Occipital lobe (tissue), 1 donor: ENCODE measurements at regions not wholly inside any gene's neighbourhood (a gene's known extent, or its start where the extent isn't known, plus 50 kb on each side); places are given as distances from the start of the nearest gene placed in this dataset.

Experiments used
- DNase-seq: peaks from one replicate; lab custom pipeline; 2025; lab: John Stamatoyannopoulos, UW

GRCh38 chr4:159500861-159501260 lies 398.0 kb downstream of the RAPGEF2 start:
- no peak for DNase-seq

DNA sequence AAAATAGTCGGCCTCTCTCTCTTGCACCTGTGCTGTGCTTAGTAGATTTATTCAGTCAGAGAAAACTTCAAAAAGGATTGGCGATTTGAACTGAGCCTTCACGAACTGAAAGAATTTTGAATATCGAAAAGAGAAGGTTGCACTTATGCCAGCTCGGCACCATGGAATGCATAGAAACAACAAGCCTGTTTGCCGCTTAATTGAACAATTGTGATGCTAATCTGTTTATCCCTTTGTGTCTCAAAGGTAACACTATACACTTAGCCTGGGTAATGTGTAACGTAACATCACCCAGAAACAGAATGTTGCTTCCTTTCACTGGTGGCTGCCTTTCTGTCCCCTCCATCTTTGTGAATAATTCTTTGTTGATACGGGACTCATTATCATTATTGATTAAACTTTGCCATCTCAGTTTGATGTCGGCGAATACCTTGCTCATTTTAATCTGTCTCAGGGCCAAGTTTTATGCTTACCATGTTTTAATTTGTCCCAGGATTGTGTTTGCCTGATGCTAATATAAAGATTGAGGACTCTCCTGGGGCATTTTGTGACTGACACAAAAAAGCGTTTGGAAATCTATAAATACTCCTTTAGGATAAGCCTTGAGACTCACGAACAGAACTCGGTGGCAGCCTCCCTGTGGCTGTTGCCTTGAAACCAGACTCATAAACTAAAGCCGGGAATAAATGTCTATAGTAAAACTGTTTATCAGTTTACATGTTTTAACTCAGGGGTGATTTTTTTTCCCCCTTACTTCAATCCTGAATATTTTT lies 400.5 kb downstream of the RAPGEF2 start:
- DNase-seq: no peak

GRCh38 chr4:159504684-159505083 lies 401.8 kb downstream of the RAPGEF2 start:
- DNase-seq: no peak

DNA sequence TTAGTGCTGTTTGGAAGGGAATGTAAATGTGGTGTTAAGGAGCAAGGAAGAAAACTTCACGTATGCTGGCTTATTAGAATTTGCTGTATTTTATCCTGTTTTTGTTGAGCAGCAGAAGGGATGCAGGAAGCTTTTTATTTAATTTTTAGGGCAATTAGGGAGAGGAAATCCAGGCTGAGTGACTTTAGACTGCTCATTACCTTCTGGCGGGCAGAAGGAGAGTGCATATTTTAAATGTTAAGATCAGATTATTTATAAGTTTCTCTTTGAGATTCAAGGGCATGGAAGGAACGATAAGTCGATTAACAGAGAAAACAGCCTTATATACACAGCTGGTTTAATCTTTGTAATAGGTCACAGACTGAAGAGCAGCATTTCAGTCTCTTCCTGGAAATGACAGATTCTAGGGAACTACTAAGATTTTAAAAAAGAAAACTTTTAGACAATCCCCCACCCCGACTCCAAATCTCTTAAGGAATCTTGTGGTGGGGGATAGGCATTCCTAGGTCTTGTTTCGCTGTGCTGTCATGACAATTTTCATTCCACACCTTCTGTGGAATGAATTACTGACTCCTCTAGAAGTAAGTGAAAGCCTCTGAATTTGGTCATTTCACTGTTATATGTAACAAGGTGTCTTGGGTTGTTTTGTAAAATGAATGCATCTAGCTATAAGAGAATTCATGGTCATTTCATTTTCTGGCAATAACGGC lies 402.5 kb downstream of the RAPGEF2 start:
- DNase-seq: no peak

DNA sequence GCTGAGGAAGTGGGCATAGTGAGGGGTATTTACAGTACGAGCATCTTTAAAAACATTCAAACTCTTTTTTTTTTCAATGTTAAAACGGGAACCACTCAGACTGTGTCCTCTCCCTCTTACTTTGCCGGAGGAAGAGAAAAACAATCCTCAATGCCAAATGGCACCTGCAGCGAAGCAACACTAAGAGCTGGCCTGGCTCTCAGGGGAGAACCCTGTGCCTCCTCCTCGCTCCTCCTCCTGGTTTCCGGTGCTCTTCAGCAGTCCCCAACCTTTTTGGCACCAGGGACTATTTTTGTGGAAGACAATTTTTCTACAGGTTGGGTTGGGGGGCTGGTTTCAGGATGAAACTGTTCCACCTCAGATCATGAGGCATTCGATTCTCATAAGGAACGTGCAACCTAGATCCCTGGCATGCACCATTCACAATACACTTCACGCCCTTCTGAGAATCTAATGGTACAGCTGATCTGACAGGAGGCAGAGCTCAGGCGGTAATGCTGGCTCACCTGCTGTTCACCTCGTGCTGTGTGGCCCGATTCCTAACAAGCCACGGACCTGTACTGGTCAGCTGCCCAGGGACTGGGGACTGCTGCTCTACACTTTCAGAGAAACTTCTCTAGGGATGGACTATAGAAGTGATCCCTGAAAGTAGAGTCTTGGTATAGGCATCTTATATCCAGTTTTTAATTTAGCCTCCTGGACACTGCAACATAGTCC lies 404.1 kb downstream of the RAPGEF2 start:
- no peak for DNase-seq

- no peak for DNase-seq
Observed at GRCh38 chr4:159508917-159509500, 406.1 kb downstream of the RAPGEF2 start.

DNA sequence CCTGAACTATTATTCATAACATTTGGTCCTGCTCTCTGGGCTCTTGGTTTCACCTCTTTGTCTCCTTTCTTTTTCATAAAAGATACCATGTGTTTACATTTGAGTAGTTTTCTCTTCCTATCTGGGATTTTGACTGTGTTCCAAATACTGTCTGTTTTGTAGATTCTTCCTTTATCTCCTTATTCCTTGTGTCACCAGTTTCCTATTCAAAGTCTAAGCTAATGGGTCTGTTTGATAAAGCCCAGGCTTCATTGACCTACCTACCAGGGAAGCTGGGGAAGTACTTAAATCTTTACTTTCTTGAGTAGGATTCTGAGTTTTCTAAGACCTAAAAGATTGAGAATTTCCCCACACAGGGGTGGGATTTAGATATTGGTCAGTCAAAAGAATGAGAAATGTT lies 409.5 kb downstream of the RAPGEF2 start:
- no peak for DNase-seq

DNA sequence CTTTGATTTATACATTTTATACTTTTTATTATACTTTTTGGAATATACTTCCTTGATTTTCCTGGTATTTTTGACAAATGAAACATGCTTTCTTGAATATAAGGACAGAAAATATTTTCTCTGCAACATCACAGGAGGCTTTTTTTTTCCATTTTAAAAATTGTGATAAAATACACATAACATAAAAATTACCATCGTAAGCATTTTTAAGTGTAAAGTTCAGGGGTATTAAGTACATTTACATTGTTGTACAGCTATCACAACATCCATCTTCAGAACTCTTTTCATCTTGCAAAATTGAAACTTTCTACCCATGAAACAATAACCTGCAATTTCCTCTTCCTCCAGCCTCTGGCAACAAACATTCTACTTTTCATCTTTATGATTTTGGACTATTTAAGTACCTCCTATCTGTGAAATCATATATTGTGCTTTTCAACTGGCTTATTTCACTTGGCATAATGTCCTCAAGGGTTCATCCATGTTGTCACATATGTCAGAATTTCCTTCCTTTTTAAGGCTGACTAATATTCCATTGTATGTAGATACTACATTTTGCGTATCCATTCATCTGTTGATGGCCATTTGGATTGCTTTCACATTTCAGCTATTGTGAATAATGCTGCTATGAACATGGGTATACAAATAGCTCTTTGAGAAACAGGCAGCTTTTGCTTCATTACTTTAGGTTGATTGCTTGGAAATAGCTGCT lies 412.6 kb downstream of the RAPGEF2 start:
- DNase-seq: no peak

GRCh38 chr4:159516556-159517140 lies 413.8 kb downstream of the RAPGEF2 start:
- no peak for DNase-seq

DNA sequence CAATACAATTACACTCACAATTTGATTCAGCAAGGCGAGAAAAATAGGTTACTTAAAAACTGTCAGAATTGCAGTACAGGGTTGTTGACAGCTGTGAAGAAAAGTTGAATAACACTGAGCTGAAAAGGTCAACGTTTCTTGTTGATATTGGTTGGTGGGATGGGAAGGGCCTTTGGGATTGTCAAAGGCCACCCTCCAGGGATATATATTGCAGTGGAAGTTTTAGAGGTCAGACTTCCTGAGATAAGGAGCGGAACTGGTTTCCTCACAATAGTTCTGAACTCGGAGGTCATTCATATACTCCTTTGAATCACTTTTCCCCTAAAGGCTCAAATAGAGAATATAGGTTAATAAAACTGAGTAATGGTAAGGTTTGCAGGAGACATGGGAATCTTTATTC lies 417.2 kb downstream of the RAPGEF2 start:
- DNase-seq: no peak

GRCh38 chr4:159526172-159526571 lies 423.3 kb downstream of the RAPGEF2 start:
- DNase-seq: no peak

- DNase-seq: no peak
Observed at GRCh38 chr4:159534655-159535054, 431.8 kb downstream of the RAPGEF2 start.

DNA sequence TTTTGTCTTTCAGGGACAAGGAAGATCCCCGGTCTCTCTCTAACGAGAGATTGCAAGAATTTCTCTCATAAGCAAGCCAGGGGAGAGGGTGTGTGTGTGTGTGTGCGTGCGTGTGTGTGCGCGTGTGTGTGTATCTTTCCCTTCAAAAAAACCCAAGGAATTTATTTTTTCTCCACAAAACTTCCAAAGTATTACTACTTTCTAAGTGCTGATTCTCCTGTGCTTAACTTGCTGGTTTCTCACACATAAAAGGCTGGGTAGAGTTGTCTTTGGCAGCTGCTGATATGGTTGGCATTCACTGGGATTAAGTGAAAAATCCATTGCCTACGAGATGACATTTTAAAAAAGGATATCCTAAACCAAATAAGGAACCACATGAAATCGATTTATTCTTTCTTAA lies 435.7 kb downstream of the RAPGEF2 start:
- no peak for DNase-seq

GRCh38 chr4:159540038-159540437 lies 437.2 kb downstream of the RAPGEF2 start:
- no peak for DNase-seq

DNA sequence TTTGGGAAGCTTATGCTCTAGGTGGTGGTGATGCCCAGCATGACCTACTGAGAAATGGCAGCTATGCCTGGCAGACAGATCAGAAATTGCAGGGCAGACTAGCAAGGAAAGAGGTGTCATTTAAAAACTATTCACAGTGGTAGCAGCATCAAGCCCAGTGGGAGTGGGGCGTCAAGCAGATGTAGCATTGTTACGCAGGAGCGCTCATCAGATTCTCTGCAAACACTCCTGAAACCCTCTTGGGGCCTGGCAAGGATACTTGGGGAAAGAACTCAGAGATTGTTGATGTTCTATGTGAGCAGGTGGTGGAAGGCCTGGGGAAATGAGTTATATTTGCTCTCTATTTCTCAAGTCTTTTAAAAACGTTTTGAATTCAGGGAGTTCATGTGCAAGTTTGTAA lies 437.6 kb downstream of the RAPGEF2 start:
- no peak for DNase-seq

- no peak for DNase-seq
Observed at GRCh38 chr4:159541143-159541542, 438.3 kb downstream of the RAPGEF2 start.

DNA sequence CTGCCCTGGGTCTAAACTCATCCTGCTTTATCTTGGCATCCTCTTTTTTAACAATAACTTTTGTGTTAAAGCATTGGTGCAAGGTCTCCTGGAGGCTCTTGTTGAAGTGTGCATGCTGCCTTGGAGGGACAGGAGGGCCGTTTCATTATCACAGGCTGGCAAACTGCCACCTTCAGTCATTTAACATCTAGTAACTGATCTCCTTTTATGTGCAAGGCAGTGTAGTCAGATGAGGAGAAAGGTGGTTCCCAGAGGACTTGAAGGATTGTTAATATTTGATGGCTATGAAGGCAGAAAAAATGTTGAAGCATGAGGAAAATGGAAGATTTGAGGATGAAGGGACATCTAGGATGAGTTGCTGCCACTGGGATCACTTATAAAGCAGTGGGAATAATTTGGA lies 439.4 kb downstream of the RAPGEF2 start:
- DNase-seq: no peak

DNA sequence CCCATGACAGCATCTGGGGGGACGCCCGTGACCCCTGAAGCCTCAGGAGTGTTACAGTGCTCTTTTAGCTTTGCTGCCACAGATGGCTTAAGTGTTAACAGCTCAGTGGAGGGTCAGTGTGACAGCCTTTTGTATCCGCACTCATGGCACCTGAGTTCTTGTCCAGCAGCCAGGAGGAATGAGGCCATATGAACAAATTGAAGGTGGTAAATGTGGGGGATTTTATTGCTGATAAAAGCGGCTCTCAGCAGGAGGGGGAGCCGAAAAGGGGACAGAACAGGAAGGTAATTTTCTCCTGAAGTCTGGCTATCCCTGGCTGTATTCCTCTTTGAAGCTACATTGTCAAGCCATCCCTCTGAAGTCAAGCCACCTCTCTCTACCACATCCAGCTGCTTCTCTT lies 441.0 kb downstream of the RAPGEF2 start:
- DNase-seq: no peak

DNA sequence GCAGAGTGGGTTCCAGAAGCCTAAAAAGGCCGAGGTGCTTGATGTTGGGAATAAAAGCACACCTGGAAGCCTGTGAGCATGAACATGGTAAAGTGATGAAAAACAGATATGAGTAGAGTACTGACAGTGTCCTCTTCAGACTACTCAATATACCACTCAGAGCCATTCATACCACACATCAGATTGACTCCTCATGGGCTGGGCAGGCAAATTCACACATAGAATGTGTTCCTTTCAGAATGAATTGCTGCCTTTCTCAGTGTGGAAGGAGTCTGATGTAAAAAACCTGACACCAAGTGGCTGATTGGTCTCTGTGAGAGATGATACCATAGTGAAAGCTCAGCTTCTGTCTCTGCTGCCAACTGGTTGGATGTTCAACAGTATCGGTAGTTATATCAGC lies 442.7 kb downstream of the RAPGEF2 start:
- no peak for DNase-seq

- no peak for DNase-seq
Observed at GRCh38 chr4:159547645-159548308, 444.9 kb downstream of the RAPGEF2 start.

GRCh38 chr4:159549098-159549518 lies 446.2 kb downstream of the RAPGEF2 start:
- no peak for DNase-seq
